ENCODE measurements at regions not wholly inside any gene's neighbourhood (a gene's known extent, or its start where the extent isn't known, plus 50 kb on each side); places are given as distances from the start of the nearest gene placed in this dataset.

- TF ChIP-seq, protein P1, sequence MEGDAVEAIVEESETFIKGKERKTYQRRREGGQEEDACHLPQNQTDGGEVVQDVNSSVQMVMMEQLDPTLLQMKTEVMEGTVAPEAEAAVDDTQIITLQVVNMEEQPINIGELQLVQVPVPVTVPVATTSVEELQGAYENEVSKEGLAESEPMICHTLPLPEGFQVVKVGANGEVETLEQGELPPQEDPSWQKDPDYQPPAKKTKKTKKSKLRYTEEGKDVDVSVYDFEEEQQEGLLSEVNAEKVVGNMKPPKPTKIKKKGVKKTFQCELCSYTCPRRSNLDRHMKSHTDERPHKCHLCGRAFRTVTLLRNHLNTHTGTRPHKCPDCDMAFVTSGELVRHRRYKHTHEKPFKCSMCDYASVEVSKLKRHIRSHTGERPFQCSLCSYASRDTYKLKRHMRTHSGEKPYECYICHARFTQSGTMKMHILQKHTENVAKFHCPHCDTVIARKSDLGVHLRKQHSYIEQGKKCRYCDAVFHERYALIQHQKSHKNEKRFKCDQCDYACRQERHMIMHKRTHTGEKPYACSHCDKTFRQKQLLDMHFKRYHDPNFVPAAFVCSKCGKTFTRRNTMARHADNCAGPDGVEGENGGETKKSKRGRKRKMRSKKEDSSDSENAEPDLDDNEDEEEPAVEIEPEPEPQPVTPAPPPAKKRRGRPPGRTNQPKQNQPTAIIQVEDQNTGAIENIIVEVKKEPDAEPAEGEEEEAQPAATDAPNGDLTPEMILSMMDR (IDR thresholded peaks at IDR 0.05; ENCODE audit: low read depth, low read length, poor library complexity, severe bottlenecking): no peak
- TF ChIP-seq EZH2phosphoT487 (IDR thresholded peaks at IDR 0.05; ENCODE audit: borderline replicate concordance, low read length): no peak
Measured at GRCh38 chr16:80015566-80015965, 415.0 kb upstream of the MAF start.

Measured in DOHH2 (cell line).